WERI-Rb-1 (cell line): ENCODE measurements at regions not wholly inside any gene's neighbourhood (a gene's known extent, or its start where the extent isn't known, plus 50 kb on each side); places are given as distances from the start of the nearest gene placed in this dataset.

Source experiments
- DNase-seq: peaks from one replicate; pipeline ENCODE4 v3.0.0-alpha.2; 2020
- H3K27ac ChIP-seq: fragments of 250-450 bp; sonication (Bioruptor Pico); 2 replicates; pipeline ENCODE4 v1.5.1; 2020; ENCODE audit warnings: mild to moderate bottlenecking, moderate library complexity
- H3K27me3 ChIP-seq: fragments of 250-450 bp; sonication (Bioruptor Pico); 2 replicates; pipeline ENCODE4 v1.5.1; 2021; ENCODE audit warnings: mild to moderate bottlenecking, low read depth, moderate library complexity; ENCODE audit not compliant: insufficient read depth, severe bottlenecking
- H3K36me3 ChIP-seq: fragments of 250-450 bp; sonication (Bioruptor Pico); 2 replicates; pipeline ENCODE4 v1.5.1; 2020; ENCODE audit warnings: mild to moderate bottlenecking, moderate library complexity
- H3K4me3 ChIP-seq: 2 replicates; pipeline ENCODE4 v1.5.1; 2011; ENCODE audit warnings: low read depth, mild to moderate bottlenecking, control low read depth, low read length
- H3K9me3 ChIP-seq: fragments of 250-450 bp; sonication (Bioruptor Pico); 2 replicates; pipeline ENCODE4 v1.5.1; 2021; ENCODE audit warnings: mild to moderate bottlenecking, moderate library complexity; ENCODE audit not compliant: severe bottlenecking
- CTCF ChIP-seq: IDR thresholded peaks from 2 replicates; pipeline ENCODE4 v1.5.1; 2011; ENCODE audit warnings: low read depth, mild to moderate bottlenecking, control low read depth, inconsistent platforms, low read length

- no peak for TF ChIP-seq CTCF
- Histone ChIP-seq H3K27ac (no peak overlapping the region), H3K9me3 (no peaks in the 10 kb centered on the region), H3K36me3 (no peaks in the 10 kb centered on the region), H3K27me3 (no peaks in the 10 kb centered on the region), H3K4me3 (no peak overlapping the region)
- no peak for DNase-seq
Measured at GRCh38 chr13:90696656-90697055, 650.8 kb upstream of the MIR17HG start.

GRCh38 chr13:90700340-90700739 is 647.1 kb upstream of the MIR17HG start:
- Histone ChIP-seq H3K36me3 (no peaks in the 10 kb centered on the region), H3K27ac (no peak overlapping the region), H3K9me3 (no peaks in the 10 kb centered on the region), H3K27me3 (no peaks in the 10 kb centered on the region), H3K4me3 (no peak overlapping the region)
- no peak for DNase-seq
- no peak for TF ChIP-seq CTCF

GRCh38 chr13:90701264-90701663 is 646.2 kb upstream of the MIR17HG start:
- Histone ChIP-seq H3K36me3 (no peaks in the 10 kb centered on the region), H3K27me3 (no peaks in the 10 kb centered on the region), H3K9me3 (no peaks in the 10 kb centered on the region), H3K4me3 (no peak overlapping the region), H3K27ac (no peak overlapping the region)
- TF ChIP-seq CTCF: no peak
- no peak for DNase-seq

GRCh38 chr13:90702050-90702449 is 645.4 kb upstream of the MIR17HG start:
- Histone ChIP-seq H3K27me3 (no peaks in the 10 kb centered on the region), H3K4me3 (no peak overlapping the region), H3K27ac (no peak overlapping the region), H3K9me3 (no peaks in the 10 kb centered on the region), H3K36me3 (no peaks in the 10 kb centered on the region)
- TF ChIP-seq CTCF: no peak
- DNase-seq: no peak

- Histone ChIP-seq H3K36me3 (no peaks in the 10 kb centered on the region), H3K4me3 (no peak overlapping the region), H3K27ac (no peak overlapping the region), H3K9me3 (no peaks in the 10 kb centered on the region), H3K27me3 (no peaks in the 10 kb centered on the region)
- no peak for TF ChIP-seq CTCF
- DNase-seq: peak; percentile 53
Measured at GRCh38 chr13:90706631-90707030, 640.9 kb upstream of the MIR17HG start.

- H3K36me3 ChIP-seq: no peaks in the 10 kb centered on the region
- H3K27ac ChIP-seq: no peak overlapping the region
- TF ChIP-seq CTCF: no peak
- no peak for DNase-seq
- H3K9me3 ChIP-seq: no peaks in the 10 kb centered on the region
- H3K4me3 ChIP-seq: no peak overlapping the region
- no peaks in the 10 kb centered on the region for H3K27me3 ChIP-seq
Measured at GRCh38 chr13:90708128-90708527, 639.4 kb upstream of the MIR17HG start.
